Stimulated activated CD8-positive, alpha-beta memory T cell treated with anti-CD3 and anti-CD28 coated beads, Interleukin-15, amount 100 ng/mL, for 48 hours (primary cell): ENCODE measurements at regions not wholly inside any gene's neighbourhood (a gene's known extent, or its start where the extent isn't known, plus 50 kb on each side); places are given as distances from the start of the nearest gene placed in this dataset.

Experiments
- DNase-seq, 2 donors: peaks; one replicate each; pipeline ENCODE4 v3.0.0-alpha.2; 2020; ENCODE audit warnings: low read depth in 2 of 2

- no peak for DNase-seq
These were observed 215.3 kb downstream of the BARX2 start for GRCh38 chr11:129590753-129591475.

DNA sequence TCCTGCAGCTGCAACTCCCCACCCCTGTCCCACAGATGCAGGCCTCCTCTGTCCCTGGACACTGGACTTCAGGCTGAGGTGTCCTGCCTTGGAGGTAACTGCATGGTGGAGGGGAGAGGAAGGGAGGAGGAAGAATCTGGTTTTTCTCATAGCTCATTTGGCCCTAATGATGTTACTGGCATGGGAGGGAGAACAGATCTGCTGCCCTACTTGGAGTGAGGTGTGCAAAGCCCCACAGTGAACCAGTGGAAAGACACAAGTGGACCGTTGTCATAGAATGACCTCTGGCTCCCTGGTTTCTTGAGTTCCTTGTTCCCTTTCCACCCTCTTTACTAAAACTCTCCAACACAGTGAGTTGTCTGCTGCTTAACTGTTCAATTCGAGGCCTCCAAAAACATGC is 215.9 kb downstream of the BARX2 start:
- no peak for DNase-seq

GRCh38 chr11:129592191-129592590 is 216.5 kb downstream of the BARX2 start:
- DNase-seq = no peak

- no peak for DNase-seq
These were observed 217.4 kb downstream of the BARX2 start for GRCh38 chr11:129593098-129593497.

DNA sequence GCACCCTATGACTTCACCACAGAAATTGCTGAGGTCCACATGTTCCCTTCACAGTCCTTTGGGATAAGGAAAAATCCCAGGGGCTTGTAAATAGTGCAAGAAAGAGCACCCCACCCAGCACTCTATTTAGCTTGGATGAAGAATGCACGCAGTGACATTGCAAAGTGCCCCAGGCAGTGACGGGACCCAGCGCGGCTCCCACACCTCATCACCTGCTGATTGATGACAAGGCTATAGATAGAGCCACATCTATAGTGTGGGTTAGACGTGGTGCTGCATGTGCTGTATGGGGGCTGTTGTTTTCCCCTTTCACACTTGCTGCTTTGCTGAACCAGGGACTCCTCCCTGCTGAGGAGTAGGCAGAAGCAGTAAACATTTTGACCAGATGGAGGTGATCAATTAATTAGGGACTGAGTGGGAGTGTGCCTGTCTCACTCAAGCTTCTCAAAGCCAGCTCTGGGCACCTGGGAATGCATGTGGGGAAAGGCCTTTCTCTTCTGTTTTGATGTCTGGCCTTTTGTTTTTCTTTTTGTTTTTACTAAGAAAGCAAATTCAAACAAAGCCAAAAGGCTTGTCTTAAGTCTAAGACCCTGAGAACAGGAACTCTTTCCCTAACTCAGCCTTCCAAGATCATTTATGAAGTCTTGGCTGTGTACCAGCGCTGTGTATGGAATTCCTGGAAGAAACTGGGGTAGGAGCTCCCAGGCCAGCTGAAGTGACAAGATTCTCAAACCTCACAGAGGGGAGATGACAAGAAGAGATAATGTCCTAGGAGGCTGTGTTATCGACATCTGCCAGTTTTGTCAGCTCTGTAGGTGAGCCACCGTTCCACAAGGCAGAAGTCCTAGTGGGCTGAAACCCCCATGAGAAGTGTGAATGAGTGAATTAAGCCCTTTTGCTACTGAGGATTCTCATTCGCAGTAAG is 219.7 kb downstream of the BARX2 start:
- DNase-seq = no peak

- DNase-seq = no peak
These were observed 219.3 kb upstream of the TMEM45B start for GRCh38 chr11:129596351-129596750.

- DNase-seq = no peak
These were observed 217.3 kb upstream of the TMEM45B start for GRCh38 chr11:129598378-129598777.

GRCh38 chr11:129605815-129606214 is 209.8 kb upstream of the TMEM45B start:
- no peak for DNase-seq

DNA sequence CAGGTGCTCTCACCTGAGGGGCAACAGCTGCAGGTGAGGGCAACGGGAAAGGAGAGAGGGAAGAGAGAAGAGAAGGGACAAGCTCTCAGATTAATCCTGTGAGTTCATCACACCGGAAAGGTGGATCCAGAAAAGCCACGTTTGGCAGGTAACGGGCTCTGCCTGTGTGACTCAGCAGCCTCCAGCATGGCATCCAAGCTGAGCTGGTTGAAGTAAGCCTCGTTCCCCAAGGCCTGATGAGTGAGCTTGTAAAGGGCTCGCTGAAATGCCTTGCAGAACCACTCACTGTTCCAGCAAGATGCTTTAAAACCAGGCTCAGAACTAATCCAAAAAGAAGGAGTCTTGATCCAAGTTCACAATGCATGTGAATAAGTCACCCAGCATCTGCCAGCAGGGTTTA is 206.9 kb upstream of the TMEM45B start:
- no peak for DNase-seq

- DNase-seq = no peak
These were observed 205.5 kb upstream of the TMEM45B start for GRCh38 chr11:129610125-129610524.

- no peak for DNase-seq
These were observed 205.1 kb upstream of the TMEM45B start for GRCh38 chr11:129610545-129610944.

DNA sequence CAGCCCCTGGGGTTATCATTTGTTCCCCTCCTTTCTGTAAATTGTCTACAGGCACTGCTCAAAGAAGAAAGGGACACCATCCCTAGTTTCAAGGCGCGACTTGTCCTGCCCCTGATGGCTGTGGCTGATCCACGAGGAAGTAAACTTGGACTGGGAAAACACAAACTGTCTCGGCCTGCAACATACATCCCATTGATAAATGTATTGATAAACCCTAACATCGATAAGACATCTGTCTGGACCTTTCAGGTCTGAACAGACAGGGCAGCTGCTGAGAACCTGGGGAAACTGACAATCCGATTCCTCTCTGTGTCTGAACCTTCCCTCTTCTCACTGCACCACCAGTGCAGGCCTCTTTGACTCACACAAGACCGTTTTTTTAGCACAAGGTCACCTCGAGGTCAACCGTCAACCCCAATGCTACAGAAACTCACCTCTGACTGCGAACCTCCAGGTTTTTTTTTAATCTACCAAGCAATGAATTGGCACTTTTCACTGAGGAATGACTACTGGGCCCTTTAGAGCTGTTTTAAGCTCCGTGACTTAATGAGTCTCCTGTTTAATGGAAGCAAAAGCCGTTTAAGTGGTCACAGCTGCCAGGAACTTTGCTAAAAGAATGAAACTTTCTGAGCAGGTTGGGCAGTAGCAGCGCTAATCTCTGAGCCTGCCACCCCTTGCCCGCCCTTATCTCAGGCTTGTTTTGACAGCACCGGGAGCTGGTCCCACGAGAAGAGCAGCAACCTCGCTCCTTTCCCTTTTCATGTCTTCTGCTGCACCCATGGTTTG is 203.8 kb upstream of the TMEM45B start:
- DNase-seq = no peak

GRCh38 chr11:129612447-129612961 is 203.1 kb upstream of the TMEM45B start:
- no peak for DNase-seq

GRCh38 chr11:129613071-129613470 is 202.6 kb upstream of the TMEM45B start:
- no peak for DNase-seq

- no peak for DNase-seq
These were observed 201.2 kb upstream of the TMEM45B start for GRCh38 chr11:129614256-129614944.

GRCh38 chr11:129618046-129618569 is 197.5 kb upstream of the TMEM45B start:
- DNase-seq = no peak

DNA sequence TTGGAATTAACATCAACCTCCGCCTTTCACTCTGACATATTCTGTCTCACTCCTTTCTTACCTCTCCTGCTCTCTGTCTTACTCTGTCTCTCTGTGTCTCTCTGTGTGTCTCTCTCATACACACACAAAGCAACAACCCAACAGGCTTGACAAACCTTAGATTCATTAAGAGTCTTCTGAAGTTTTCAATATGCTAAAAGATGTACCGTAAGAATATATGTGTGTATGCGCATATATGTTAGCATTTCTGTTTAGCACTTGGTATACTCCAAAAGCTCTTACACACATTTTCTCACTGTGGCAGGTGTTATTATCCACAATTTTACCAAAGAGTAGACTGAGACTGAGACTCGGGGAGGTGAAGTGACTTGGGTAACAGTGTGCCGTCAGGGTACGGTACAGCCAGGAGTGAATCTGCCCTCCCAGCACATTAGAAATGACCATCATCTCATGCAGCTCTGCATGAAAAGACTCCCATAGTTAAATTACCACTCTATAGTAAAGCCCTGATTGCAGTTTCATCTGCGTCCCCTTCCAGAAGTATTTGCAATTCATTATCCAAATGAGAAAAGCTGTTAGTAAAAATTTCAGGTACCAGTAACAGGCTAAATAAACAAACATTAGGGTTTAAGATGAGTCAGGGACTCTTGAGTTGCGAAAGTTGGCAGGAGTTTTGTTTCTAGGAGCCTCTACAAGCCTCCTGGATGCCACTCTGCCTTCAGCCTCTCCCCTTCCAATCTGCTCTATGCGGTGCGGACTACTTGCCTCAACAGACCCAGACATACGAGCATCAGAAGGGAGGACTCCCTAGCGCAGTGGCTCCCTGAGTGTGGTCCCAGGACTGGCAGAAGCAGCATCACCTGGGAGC is 195.2 kb upstream of the TMEM45B start:
- no peak for DNase-seq

DNA sequence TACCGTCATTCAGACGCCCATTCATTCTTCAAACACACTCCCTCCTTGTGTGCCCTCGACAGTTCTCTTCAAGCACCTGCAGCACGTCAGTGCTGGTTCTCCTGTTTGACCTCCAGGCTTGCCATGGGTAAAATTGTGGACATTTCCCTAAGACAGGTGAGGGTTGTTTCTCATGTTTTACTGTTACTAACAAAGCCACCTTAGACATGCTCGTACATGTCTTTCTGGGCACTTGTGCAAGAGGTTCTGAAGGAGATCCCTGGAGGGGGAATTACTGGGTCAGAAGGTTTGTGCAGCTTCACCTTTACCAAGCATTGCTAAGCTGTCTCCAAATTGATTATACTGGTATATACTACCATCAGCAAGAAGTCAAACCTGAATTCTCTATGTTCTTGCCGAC is 189.7 kb upstream of the TMEM45B start:
- no peak for DNase-seq

DNA sequence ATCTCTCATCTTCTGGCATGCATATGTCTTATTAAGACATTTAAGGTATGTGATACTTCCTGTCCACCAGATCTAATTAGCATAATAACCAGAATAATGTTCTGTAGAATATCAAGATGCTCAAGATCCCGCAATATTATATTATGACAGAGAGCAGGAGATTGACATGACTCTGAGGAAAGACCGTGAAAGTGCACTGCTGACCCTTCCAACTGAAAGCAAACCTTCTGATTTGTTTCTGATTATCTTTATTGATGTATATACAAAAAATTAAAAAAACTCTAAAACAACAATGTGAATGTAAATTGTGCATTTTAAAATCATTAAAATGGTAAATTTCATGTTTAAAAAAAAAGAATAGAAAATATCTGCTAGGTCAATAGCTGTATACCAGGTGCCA is 184.4 kb upstream of the TMEM45B start:
- no peak for DNase-seq

DNA sequence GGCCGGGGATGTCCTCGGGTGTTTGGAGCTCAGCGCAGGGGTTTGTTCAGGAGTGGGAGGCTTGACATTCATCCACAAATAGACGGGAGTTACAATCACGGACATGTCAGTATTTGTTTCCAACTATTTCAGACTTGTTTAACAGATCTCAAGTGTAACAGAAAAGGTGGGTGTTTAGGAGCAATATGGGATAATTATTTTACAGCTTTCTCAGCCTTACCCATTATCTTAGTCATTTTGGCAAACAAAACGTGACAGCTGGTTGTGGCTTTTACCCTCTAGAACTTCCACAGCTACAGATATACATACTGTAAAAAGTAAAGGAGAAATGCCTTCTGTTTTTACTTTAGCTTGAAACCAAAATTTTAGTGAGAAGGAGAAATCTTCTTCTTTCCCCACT is 178.7 kb upstream of the TMEM45B start:
- DNase-seq = no peak
